ENCODE measurements at regions not wholly inside any gene's neighbourhood (a gene's known extent, or its start where the extent isn't known, plus 50 kb on each side); places are given as distances from the start of the nearest gene placed in this dataset.

GRCh38 chr13:38017320-38017719, 147.7 kb upstream of the TRPC4 start:
- TF ChIP-seq ZFP30 (CRISPR knock-in tag; IDR thresholded peaks at IDR 0.05) (no peak), ZFP3 (CRISPR knock-in tag; IDR thresholded peaks at IDR 0.05) (no peak), PATZ1 (CRISPR knock-in tag; IDR thresholded peaks at IDR 0.05; ENCODE audit: borderline replicate concordance) (no peak), ZC3H10 (CRISPR knock-in tag; IDR thresholded peaks at IDR 0.05) (no peak), RARB (CRISPR knock-in tag; IDR thresholded peaks at IDR 0.05) (no peak), SNAI2 (CRISPR knock-in tag; IDR thresholded peaks at IDR 0.05) (no peak), GLIS3 (CRISPR knock-in tag; IDR thresholded peaks at IDR 0.05) (no peak)
- TF ChIP-seq, protein P1, sequence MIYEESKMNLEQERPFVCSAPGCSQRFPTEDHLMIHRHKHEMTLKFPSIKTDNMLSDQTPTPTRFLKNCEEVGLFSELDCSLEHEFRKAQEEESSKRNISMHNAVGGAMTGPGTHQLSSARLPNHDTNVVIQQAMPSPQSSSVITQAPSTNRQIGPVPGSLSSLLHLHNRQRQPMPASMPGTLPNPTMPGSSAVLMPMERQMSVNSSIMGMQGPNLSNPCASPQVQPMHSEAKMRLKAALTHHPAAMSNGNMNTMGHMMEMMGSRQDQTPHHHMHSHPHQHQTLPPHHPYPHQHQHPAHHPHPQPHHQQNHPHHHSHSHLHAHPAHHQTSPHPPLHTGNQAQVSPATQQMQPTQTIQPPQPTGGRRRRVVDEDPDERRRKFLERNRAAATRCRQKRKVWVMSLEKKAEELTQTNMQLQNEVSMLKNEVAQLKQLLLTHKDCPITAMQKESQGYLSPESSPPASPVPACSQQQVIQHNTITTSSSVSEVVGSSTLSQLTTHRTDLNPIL (CRISPR knock-in tag; IDR thresholded peaks at IDR 0.05; ENCODE audit: low read depth): no peak
- TF ChIP-seq, protein P2, sequence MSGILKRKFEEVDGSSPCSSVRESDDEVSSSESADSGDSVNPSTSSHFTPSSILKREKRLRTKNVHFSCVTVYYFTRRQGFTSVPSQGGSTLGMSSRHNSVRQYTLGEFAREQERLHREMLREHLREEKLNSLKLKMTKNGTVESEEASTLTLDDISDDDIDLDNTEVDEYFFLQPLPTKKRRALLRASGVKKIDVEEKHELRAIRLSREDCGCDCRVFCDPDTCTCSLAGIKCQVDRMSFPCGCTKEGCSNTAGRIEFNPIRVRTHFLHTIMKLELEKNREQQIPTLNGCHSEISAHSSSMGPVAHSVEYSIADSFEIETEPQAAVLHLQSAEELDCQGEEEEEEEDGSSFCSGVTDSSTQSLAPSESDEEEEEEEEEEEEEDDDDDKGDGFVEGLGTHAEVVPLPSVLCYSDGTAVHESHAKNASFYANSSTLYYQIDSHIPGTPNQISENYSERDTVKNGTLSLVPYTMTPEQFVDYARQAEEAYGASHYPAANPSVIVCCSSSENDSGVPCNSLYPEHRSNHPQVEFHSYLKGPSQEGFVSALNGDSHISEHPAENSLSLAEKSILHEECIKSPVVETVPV (CRISPR knock-in tag; IDR thresholded peaks at IDR 0.05): no peak
- TF ChIP-seq, protein P3, sequence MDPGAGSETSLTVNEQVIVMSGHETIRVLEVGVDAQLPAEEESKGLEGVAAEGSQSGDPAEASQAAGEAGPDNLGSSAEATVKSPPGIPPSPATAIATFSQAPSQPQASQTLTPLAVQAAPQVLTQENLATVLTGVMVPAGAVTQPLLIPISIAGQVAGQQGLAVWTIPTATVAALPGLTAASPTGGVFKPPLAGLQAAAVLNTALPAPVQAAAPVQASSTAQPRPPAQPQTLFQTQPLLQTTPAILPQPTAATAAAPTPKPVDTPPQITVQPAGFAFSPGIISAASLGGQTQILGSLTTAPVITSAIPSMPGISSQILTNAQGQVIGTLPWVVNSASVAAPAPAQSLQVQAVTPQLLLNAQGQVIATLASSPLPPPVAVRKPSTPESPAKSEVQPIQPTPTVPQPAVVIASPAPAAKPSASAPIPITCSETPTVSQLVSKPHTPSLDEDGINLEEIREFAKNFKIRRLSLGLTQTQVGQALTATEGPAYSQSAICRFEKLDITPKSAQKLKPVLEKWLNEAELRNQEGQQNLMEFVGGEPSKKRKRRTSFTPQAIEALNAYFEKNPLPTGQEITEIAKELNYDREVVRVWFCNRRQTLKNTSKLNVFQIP (CRISPR knock-in tag; IDR thresholded peaks at IDR 0.05; ENCODE audit: borderline replicate concordance, low read depth): no peak
